ENCODE measurements at regions not wholly inside any gene's neighbourhood (a gene's known extent, or its start where the extent isn't known, plus 50 kb on each side); places are given as distances from the start of the nearest gene placed in this dataset.

- no peak for TF ChIP-seq TAF1 (IDR thresholded peaks at IDR 0.05; ENCODE audit: borderline replicate concordance, low read depth, low read length)
- TF ChIP-seq CTCF (IDR thresholded peaks at IDR 0.05): no peak
- no peak for TF ChIP-seq EP300 (IDR thresholded peaks at IDR 0.05; ENCODE audit: borderline replicate concordance in 1 of 2, low read depth in 1 of 2, low read length in 1 of 2)
- TF ChIP-seq RAD21 (IDR thresholded peaks at IDR 0.05; ENCODE audit: low read length): no peak
- TF ChIP-seq RCOR1 (IDR thresholded peaks at IDR 0.05; ENCODE audit: low read length): no peak
- no peak for TF ChIP-seq GATA2 (CRISPR knock-in tag; IDR thresholded peaks at IDR 0.05)
- no peak for TF ChIP-seq CHD2 (IDR thresholded peaks at IDR 0.05; ENCODE audit: low read length, partially characterized antibody)
- TF ChIP-seq POLR2AphosphoS5 (IDR thresholded peaks at IDR 0.05; ENCODE audit: low read depth, low read length): no peak
- TF ChIP-seq EZH2phosphoT487 (IDR thresholded peaks at IDR 0.05; ENCODE audit: borderline replicate concordance, low read depth): no peak
These were observed 644.6 kb downstream of the PRR16 start for GRCh38 chr5:121108725-121109124.

Data from SK-N-SH (cell line).